K562 (cell line): ENCODE measurements at regions not wholly inside any gene's neighbourhood (a gene's known extent, or its start where the extent isn't known, plus 50 kb on each side); places are given as distances from the start of the nearest gene placed in this dataset.

Experiments used
- ESRRA ChIP-seq: fragments of 450-650 bp; IDR thresholded peaks from 2 replicates; pipeline ENCODE4 v1.6.1; 2014; ENCODE audit warnings: low read depth, mild to moderate bottlenecking, moderate library complexity, borderline replicate concordance
- NRF1 ChIP-seq, 2 experiments: fragments of 450-650 bp; IDR thresholded peaks in 1 of 2; conservative IDR thresholded peaks in 1 of 2; 2 replicates each; pipeline ENCODE4 v1.6.1; 2014; ENCODE audit warnings: mild to moderate bottlenecking in 2 of 2
- RCOR1 ChIP-seq, 2 experiments: IDR thresholded peaks; 2 replicates each; pipeline ENCODE4 v1.6.1; 2012; ENCODE audit warnings: low read depth in 2 of 2, low read length in 2 of 2, borderline replicate concordance in 1 of 2, improper control_type of control experiment in 1 of 2
- SMARCC2 ChIP-seq: fragments of 450-650 bp; IDR thresholded peaks from 2 replicates; pipeline ENCODE4 v1.6.1; 2017; ENCODE audit warnings: antibody characterized with exemption, moderate library complexity, mild to moderate bottlenecking, low read depth
- USF2 ChIP-seq: sonication (generic); formaldehyde crosslinking; IDR thresholded peaks from 2 replicates; pipeline ENCODE4 v1.5.0; 2020; ENCODE audit warnings: missing genetic modification reagents
- ZBTB2 ChIP-seq: fragments of 450-650 bp; IDR thresholded peaks from 2 replicates; pipeline ENCODE4 v1.6.1; 2016; ENCODE audit warnings: antibody characterized with exemption
- TF ChIP-seq, protein P1 (sequence below), 3 experiments: IDR thresholded peaks in 2 of 3; conservative IDR thresholded peaks in 1 of 3; 2 replicates each; pipeline ENCODE4 v1.5.1; 2011 to 2012; ENCODE audit warnings: low read length in 3 of 3, mild to moderate bottlenecking in 3 of 3, control low read depth in 2 of 3, improper control_type of control experiment in 1 of 3, inconsistent platforms in 1 of 3, low read depth in 1 of 3, mixed read lengths in 1 of 3, moderate library complexity in 1 of 3; ENCODE audit not compliant: insufficient read depth in 2 of 3
- TF ChIP-seq, protein P2 (sequence below): fragments of 450-650 bp; formaldehyde crosslinking; IDR thresholded peaks from 2 replicates; pipeline ENCODE4 v1.4.0; 2022; ENCODE audit warnings: missing genetic modification characterization

DNA sequence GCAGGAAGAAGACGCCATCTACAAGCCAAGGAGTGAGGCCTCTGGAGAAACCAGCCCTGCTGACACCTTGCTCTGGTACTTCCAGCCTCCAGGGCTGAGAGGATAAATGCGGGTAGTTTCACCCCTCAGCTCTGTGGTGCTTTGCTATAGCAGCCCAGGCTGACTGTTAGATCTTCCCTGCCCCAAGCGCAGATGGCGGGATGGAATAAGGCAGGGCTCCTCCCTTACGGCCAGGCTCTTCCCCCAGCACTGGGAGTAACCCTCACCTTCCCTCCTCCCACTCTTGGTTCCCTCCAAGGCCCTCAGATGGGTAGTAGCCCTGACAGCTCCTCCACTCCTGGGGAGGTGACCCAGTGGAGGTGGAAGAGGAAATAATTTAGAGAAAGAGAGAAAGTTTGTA is 285.1 kb downstream of the GADD45G start:
- TF ChIP-seq, protein P1, sequence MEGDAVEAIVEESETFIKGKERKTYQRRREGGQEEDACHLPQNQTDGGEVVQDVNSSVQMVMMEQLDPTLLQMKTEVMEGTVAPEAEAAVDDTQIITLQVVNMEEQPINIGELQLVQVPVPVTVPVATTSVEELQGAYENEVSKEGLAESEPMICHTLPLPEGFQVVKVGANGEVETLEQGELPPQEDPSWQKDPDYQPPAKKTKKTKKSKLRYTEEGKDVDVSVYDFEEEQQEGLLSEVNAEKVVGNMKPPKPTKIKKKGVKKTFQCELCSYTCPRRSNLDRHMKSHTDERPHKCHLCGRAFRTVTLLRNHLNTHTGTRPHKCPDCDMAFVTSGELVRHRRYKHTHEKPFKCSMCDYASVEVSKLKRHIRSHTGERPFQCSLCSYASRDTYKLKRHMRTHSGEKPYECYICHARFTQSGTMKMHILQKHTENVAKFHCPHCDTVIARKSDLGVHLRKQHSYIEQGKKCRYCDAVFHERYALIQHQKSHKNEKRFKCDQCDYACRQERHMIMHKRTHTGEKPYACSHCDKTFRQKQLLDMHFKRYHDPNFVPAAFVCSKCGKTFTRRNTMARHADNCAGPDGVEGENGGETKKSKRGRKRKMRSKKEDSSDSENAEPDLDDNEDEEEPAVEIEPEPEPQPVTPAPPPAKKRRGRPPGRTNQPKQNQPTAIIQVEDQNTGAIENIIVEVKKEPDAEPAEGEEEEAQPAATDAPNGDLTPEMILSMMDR (IDR thresholded peaks at IDR 0.05 in 2 of 3, conservative IDR thresholded peaks at IDR 0.05 in 1 of 3; ENCODE audit: insufficient read depth in 2 of 3, low read depth in 1 of 3, low read length in 3 of 3): no peak
- TF ChIP-seq NRF1 (conservative IDR thresholded peaks at IDR 0.05 in 1 of 2, IDR thresholded peaks at IDR 0.05 in 1 of 2): no peak
- no peak for TF ChIP-seq SMARCC2
- no peak for TF ChIP-seq ESRRA
- TF ChIP-seq, protein P2, sequence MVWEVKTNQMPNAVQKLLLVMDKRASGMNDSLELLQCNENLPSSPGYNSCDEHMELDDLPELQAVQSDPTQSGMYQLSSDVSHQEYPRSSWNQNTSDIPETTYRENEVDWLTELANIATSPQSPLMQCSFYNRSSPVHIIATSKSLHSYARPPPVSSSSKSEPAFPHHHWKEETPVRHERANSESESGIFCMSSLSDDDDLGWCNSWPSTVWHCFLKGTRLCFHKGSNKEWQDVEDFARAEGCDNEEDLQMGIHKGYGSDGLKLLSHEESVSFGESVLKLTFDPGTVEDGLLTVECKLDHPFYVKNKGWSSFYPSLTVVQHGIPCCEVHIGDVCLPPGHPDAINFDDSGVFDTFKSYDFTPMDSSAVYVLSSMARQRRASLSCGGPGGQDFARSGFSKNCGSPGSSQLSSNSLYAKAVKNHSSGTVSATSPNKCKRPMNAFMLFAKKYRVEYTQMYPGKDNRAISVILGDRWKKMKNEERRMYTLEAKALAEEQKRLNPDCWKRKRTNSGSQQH (CRISPR knock-in tag): no peak
- TF ChIP-seq USF2: no peak
- no peak for TF ChIP-seq RCOR1 (IDR thresholded peaks at IDR 0.05; ENCODE audit: borderline replicate concordance in 1 of 2, low read depth in 2 of 2, low read length in 2 of 2)
- TF ChIP-seq ZBTB2: no peak
